Loucy (cell line): ENCODE measurements at regions not wholly inside any gene's neighbourhood (a gene's known extent, or its start where the extent isn't known, plus 50 kb on each side); places are given as distances from the start of the nearest gene placed in this dataset.
A peak's percentile ranks its signal among the peaks of the same experiment; 100 is the strongest.
"Not testable (repeated sequence)": the region's sequence is repeated elsewhere in the genome, so short reads cannot be mapped to it uniquely, and the experiment has no call there.

Experiments
- H2AFZ ChIP-seq: fragments of 200-600 bp; sonication (generic); 2 replicates; pipeline ENCODE4 v1.6.0; 2016; ENCODE audit warnings: antibody characterized with exemption, mild to moderate bottlenecking, low read length, moderate library complexity
- H3F3A ChIP-seq: fragments of 200-600 bp; 2 replicates; pipeline ENCODE4 v1.6.0; 2016; ENCODE audit warnings: antibody characterized with exemption, low read depth, mild to moderate bottlenecking
- H3K27me3 ChIP-seq: fragments of 200-600 bp; sonication (generic); 2 replicates; pipeline ENCODE4 v1.6.1; 2014; ENCODE audit warnings: low read length, mild to moderate bottlenecking; ENCODE audit not compliant: insufficient read depth, poor library complexity, severe bottlenecking
- H3K36me3 ChIP-seq: fragments of 200-600 bp; sonication (generic); 2 replicates; pipeline ENCODE4 v1.6.1; 2016; ENCODE audit warnings: low read length; ENCODE audit not compliant: insufficient read depth
- H3K4me1 ChIP-seq: fragments of 200-600 bp; sonication (generic); 2 replicates; pipeline ENCODE4 v1.5.1; 2014; ENCODE audit warnings: low read length, mild to moderate bottlenecking; ENCODE audit not compliant: insufficient read depth, poor library complexity, severe bottlenecking
- H3K4me2 ChIP-seq: fragments of 200-600 bp; sonication (generic); 2 replicates; pipeline ENCODE4 v1.6.0; 2014; ENCODE audit warnings: antibody characterized with exemption, low read length, low read depth, mild to moderate bottlenecking; ENCODE audit not compliant: poor library complexity, severe bottlenecking
- H3K4me3 ChIP-seq: fragments of 200-600 bp; sonication (generic); 2 replicates; pipeline ENCODE4 v1.5.1; 2014; ENCODE audit warnings: low read length, mild to moderate bottlenecking, mixed read lengths; ENCODE audit not compliant: poor library complexity, severe bottlenecking
- H3K79me2 ChIP-seq: fragments of 200-600 bp; sonication (generic); 2 replicates; pipeline ENCODE4 v1.6.1; 2014; ENCODE audit warnings: low read length; ENCODE audit not compliant: insufficient read depth
- H3K9ac ChIP-seq: fragments of 200-600 bp; sonication (generic); 2 replicates; pipeline ENCODE4 v1.6.0; 2014; ENCODE audit warnings: mild to moderate bottlenecking, low read depth, low read length, moderate library complexity; ENCODE audit not compliant: poor library complexity, severe bottlenecking
- H3K9me2 ChIP-seq: fragments of 200-600 bp; sonication (generic); replicated peaks from 2 replicates; pipeline ENCODE4 v1.6.1; 2016; ENCODE audit warnings: low read depth, low read length, mixed read lengths
- H3K9me3 ChIP-seq: fragments of 200-600 bp; sonication (generic); 2 replicates; pipeline ENCODE4 v1.6.1; 2014; ENCODE audit warnings: mild to moderate bottlenecking, antibody characterized with exemption, low read length, low read depth; ENCODE audit not compliant: insufficient read depth
- H4K20me1 ChIP-seq: fragments of 200-600 bp; sonication (generic); 2 replicates; pipeline ENCODE4 v1.6.0; 2014; ENCODE audit warnings: antibody characterized with exemption, low read length, mild to moderate bottlenecking; ENCODE audit not compliant: insufficient read depth, poor library complexity, severe bottlenecking
- TF ChIP-seq, protein P1 (sequence below): fragments of 200-600 bp; sonication (generic); conservative IDR thresholded peaks from 2 replicates; pipeline ENCODE4 v1.5.1; 2014; ENCODE audit warnings: mild to moderate bottlenecking, antibody characterized with exemption, low read length

DNA sequence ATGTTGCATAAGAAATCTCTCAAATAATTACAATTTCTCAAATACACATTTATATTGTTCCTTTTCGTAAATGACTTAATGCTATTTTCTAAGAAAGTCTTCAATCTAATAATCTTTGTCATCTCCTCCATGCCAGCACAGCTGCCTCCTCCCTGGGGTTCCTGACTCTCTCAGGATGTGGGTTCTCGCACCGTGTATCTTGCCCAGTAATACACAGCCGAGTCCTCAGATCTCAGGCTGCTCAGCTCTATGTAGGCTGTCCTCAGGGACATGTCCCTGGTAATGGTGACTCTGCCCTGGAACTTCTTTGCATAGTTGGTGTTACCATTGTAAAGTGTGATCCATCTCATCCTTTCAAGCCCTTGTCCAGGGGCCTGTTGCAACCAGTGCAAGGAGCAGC is 1177.3 kb downstream of the TMEM121 start:
- not testable (repeated sequence) for H3K79me2 ChIP-seq, H3K9me3 ChIP-seq, H3F3A ChIP-seq, H2AFZ ChIP-seq, H3K4me2 ChIP-seq, H3K9ac ChIP-seq, H3K4me3 ChIP-seq, H4K20me1 ChIP-seq, H3K36me3 ChIP-seq, H3K27me3 ChIP-seq, H3K9me2 ChIP-seq
- peaks cover 22% of the 10 kb centered on the region for H3K4me1 ChIP-seq

DNA sequence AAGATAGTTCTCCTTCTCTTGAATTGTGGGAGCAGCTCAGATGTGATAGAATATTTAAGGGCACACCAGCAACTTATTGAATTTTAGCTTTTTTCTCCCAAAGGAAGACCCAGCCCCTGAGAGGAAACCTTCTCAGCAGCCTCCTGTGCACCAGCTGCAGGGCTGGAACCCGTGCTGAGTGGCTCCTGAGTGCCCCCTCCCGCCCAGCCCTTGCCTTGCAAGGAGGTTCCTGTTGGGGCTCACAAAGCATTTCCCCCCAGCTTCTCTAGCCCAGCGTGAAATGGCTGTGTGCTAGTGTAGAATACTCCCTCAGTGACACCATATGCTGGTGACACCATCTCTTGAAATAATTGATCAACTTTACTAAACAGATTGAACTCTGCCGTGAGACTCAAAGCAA is 1180.1 kb downstream of the TMEM121 start:
- peaks cover 19% of the 10 kb centered on the region for H3K4me1 ChIP-seq
- H3K36me3 ChIP-seq, H3K79me2 ChIP-seq, H4K20me1 ChIP-seq, H3F3A ChIP-seq, H3K27me3 ChIP-seq, H3K9ac ChIP-seq, H3K4me2 ChIP-seq, H2AFZ ChIP-seq, H3K4me3 ChIP-seq, H3K9me2 ChIP-seq, H3K9me3 ChIP-seq: not testable (repeated sequence)
- TF ChIP-seq, protein P1, sequence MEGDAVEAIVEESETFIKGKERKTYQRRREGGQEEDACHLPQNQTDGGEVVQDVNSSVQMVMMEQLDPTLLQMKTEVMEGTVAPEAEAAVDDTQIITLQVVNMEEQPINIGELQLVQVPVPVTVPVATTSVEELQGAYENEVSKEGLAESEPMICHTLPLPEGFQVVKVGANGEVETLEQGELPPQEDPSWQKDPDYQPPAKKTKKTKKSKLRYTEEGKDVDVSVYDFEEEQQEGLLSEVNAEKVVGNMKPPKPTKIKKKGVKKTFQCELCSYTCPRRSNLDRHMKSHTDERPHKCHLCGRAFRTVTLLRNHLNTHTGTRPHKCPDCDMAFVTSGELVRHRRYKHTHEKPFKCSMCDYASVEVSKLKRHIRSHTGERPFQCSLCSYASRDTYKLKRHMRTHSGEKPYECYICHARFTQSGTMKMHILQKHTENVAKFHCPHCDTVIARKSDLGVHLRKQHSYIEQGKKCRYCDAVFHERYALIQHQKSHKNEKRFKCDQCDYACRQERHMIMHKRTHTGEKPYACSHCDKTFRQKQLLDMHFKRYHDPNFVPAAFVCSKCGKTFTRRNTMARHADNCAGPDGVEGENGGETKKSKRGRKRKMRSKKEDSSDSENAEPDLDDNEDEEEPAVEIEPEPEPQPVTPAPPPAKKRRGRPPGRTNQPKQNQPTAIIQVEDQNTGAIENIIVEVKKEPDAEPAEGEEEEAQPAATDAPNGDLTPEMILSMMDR = peak; percentile 17; the same call in 1 of the 2 replicates

DNA sequence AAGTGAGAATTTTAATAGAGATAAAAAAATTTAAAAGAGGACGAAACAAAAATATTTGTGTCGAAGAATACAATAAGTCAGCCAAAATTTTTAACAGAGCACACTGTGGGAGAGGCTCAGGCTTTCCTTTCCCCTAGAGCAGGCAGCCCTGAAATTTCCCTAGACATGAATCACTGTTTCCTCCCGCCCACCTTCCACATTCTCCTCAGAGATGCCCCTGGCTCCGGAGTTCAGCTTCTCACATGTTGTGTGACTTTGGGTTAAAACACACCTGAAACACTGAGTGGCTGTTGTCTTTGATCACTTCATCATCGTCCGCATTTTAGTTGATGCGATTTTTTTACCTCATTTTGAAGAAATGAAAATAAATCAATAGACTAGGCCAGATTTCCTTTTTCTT is 1183.8 kb downstream of the TMEM121 start:
- H2AFZ ChIP-seq, H3K9ac ChIP-seq, H3K79me2 ChIP-seq, H4K20me1 ChIP-seq, H3K9me3 ChIP-seq, H3K9me2 ChIP-seq, H3K36me3 ChIP-seq, H3K27me3 ChIP-seq, H3F3A ChIP-seq, H3K4me3 ChIP-seq, H3K4me2 ChIP-seq: not testable (repeated sequence)
- peaks cover 40% of the 10 kb centered on the region for H3K4me1 ChIP-seq

DNA sequence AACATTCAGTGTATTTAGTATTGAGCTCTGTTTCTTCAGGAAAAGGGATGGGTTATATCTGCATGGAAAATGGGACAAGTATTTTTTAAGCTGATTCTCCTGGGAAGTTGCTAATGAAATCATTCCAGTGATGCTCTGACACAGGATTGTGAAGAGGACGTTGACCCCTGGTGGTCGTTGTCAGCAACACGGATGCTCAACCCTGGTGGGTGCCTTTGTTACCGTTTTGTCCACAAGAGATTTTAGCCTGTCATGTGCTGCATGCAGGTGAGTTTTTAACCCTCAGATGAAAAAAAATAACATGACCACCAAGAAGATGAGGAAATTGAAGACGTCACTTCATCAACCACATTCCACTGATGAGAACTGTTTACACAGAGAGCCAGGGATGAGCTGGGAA is 1186.1 kb downstream of the TMEM121 start:
- not testable (repeated sequence) for H3F3A ChIP-seq, H3K79me2 ChIP-seq, H3K9me2 ChIP-seq, H4K20me1 ChIP-seq, H3K27me3 ChIP-seq, H3K36me3 ChIP-seq, H3K9me3 ChIP-seq, H3K4me3 ChIP-seq
- peak overlapping the region; percentile 12 for H3K4me2 ChIP-seq
- H2AFZ ChIP-seq = peak overlapping the region; percentile 46; the same call in 1 of the 2 replicates
- peaks cover 47% of the 10 kb centered on the region for H3K4me1 ChIP-seq
- TF ChIP-seq, protein P1 = peak; percentile 43
- peak overlapping the region; percentile 37 for H3K9ac ChIP-seq

DNA sequence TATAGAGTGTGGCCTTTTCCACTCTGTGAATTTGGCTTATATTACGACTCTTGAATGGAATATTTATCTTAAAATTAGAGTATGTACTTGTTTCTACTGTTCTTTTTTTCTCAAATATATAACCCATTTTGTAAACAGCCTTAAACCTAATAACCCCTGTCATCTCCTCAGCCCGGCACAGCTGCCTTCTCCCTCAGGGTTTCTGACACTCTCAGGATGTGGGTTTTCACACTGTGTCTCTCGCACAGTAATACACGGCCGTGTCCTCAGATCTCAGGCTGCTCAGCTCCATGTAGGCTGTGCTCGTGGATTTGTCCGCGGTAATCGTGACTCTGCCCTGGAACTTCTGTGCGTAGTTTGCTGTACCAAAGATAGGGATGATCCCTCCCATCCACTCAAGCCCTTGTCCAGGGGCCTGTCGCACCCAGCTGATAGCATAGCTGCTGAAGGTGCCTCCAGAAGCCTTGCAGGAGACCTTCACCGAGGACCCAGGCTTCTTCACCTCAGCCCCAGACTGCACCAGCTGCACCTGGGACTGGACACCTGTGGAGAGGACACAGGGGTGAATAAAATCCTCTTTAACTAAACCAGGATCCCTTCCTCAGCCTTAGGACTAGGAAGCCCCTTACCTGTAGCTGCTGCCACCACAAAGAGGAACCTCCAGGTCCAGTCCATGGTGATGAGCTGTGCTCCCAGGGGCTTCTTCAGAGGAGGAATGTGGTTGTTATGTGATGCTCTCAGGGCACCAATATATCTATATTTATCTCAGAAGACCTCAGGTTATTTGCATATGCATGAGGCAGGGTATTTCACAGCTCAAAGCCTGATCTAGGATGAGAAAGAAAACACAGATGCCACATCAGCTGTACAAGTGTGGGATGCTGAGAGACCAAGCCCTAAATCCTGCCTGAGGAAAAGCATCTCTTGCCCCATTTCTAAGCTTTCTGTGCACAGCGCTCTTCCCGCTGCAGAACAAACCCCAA is 1188.4 kb downstream of the TMEM121 start:
- Histone ChIP-seq H3K4me1 (peaks cover 60% of the 10 kb centered on the region), H3K4me2 (peak overlapping the region; percentile 55), H3K4me3 (peak overlapping the region; percentile 36)
- H3K9me2 ChIP-seq, H3F3A ChIP-seq, H3K36me3 ChIP-seq, H3K27me3 ChIP-seq, H3K9me3 ChIP-seq, H4K20me1 ChIP-seq, H3K79me2 ChIP-seq, H2AFZ ChIP-seq, H3K9ac ChIP-seq: not testable (repeated sequence)
